HepG2 (cell line): ENCODE measurements at regions not wholly inside any gene's neighbourhood (a gene's known extent, or its start where the extent isn't known, plus 50 kb on each side); places are given as distances from the start of the nearest gene placed in this dataset.

Experiments
- ATAC-seq: fragments of 200-7000 bp; cut with Tn5 transposase; 3 replicates; pipeline ENCODE4 v1.9.1; 2020; ENCODE audit warnings: mild to moderate bottlenecking, moderate library complexity
- BruUV-seq: library from RNA; stranded (reverse); fragments of 400-500 nt; replicated peaks from 2 replicates; lab custom pipeline; 2021; lab: Mats Ljungman, UMichigan
- CTCF ChIA-PET: fragments of 300-600 bp; formaldehyde crosslinking; extraction: SDS; loops from one replicate; lab custom pipeline; 2021; ENCODE audit warnings: low total read pairs, inconsistent platforms, low intra/inter-chr PET ratio; lab: Yijun Ruan, JAX
- POLR2A ChIA-PET: fragments of 350-600 bp; sonication (Branson Sonifier 250); formaldehyde crosslinking; loops from one replicate; lab custom pipeline; 2020; ENCODE audit warnings: antibody characterized with exemption, inconsistent platforms; lab: Yijun Ruan, JAX
- DNase-seq: peaks from one replicate; pipeline ENCODE4 v3.0.0-alpha.2; 2015; ENCODE audit warnings: low spot score
- FAIRE-seq: peaks from 3 replicates; lab custom pipeline; 2011; peaks lifted over from hg19 to GRCh38; lab: Jason Lieb, UNC
- H2AFZ ChIP-seq: one replicate; pipeline ENCODE4 v1.6.1; 2011; ENCODE audit warnings: low read length, inconsistent platforms
- H3K27ac ChIP-seq: fragments of 300-600 bp; 3 replicates; pipeline ENCODE4 v1.8.0; 2011; ENCODE audit warnings: mixed run types, mild to moderate bottlenecking, mixed read lengths, low read length, inconsistent platforms; ENCODE audit not compliant: insufficient read depth; ENCODE audit errors: extremely low read length
- H3K27me3 ChIP-seq, 2 experiments: fragments of 200-600 bp in 1 of 2; 2 replicates in 1 of 2; 3 replicates in 1 of 2; pipeline versions ENCODE4 v1.6.0 to v1.8.0; 2011; ENCODE audit warnings: low read length in 2 of 2, mild to moderate bottlenecking in 2 of 2, moderate library complexity in 2 of 2, inconsistent platforms in 1 of 2; ENCODE audit not compliant: insufficient read depth in 2 of 2, control insufficient read depth in 1 of 2
- H3K36me3 ChIP-seq, 2 experiments: fragments of 200-600 bp in 1 of 2; replicated peaks in 1 of 2; 2 replicates in 1 of 2; 3 replicates in 1 of 2; pipeline versions ENCODE4 v1.5.1 to v1.8.0; 2011; ENCODE audit warnings: low read length in 2 of 2, inconsistent platforms in 1 of 2; ENCODE audit not compliant: insufficient read depth in 2 of 2, control insufficient read depth in 1 of 2
- H3K4me1 ChIP-seq: 2 replicates; pipeline ENCODE4 v1.5.1; 2012; ENCODE audit warnings: low read length, inconsistent platforms; ENCODE audit not compliant: insufficient read depth
- H3K4me2 ChIP-seq: 2 replicates; pipeline ENCODE4 v1.6.0; 2011; ENCODE audit warnings: low read depth, low read length, inconsistent platforms
- H3K4me3 ChIP-seq, 3 experiments: fragments of 200-600 bp in 1 of 3; sonication (generic), shearing (Covaris generic) in 1 of 3; replicated peaks in 1 of 3; 2 replicates each; pipeline ENCODE4 v1.5.1; 2011 to 2016; ENCODE audit warnings: low read length in 3 of 3, inconsistent platforms in 2 of 3, low read depth in 2 of 3, mild to moderate bottlenecking in 2 of 3, control low read depth in 1 of 3, mixed read lengths in 1 of 3; ENCODE audit not compliant: insufficient read depth in 1 of 3
- H3K79me2 ChIP-seq: one replicate; pipeline ENCODE4 v1.6.1; 2011; ENCODE audit warnings: low read length, inconsistent platforms; ENCODE audit not compliant: insufficient read depth
- H3K9ac ChIP-seq: 2 replicates; pipeline ENCODE4 v1.6.0; 2011; ENCODE audit warnings: mild to moderate bottlenecking, low read depth, low read length, inconsistent platforms; ENCODE audit not compliant: insufficient read depth
- H3K9me3 ChIP-seq: 2 replicates; pipeline ENCODE4 v1.5.1; 2012; ENCODE audit warnings: mild to moderate bottlenecking, low read length
- H4K20me1 ChIP-seq: 2 replicates; pipeline ENCODE4 v1.6.0; 2011; ENCODE audit warnings: inconsistent platforms, mild to moderate bottlenecking, low read length, moderate library complexity; ENCODE audit not compliant: insufficient read depth
- ZFP82 ChIP-seq: sonication (generic); formaldehyde crosslinking; IDR thresholded peaks from 2 replicates; pipeline ENCODE4 v1.5.1; 2020; ENCODE audit warnings: mild to moderate bottlenecking, missing genetic modification reagents, borderline replicate concordance
- ZNF260 ChIP-seq: sonication (generic); formaldehyde crosslinking; IDR thresholded peaks from 2 replicates; pipeline ENCODE4 v1.4.0; 2020; ENCODE audit warnings: missing genetic modification reagents, low read depth, mild to moderate bottlenecking, borderline replicate concordance
- ZNF670 ChIP-seq: sonication (generic); formaldehyde crosslinking; IDR thresholded peaks from 2 replicates; pipeline ENCODE4 v1.8.0; 2022; ENCODE audit warnings: mild to moderate bottlenecking, missing genetic modification reagents, borderline replicate concordance
- ZNF746 ChIP-seq: sonication (generic); formaldehyde crosslinking; IDR thresholded peaks from 2 replicates; pipeline ENCODE4 v1.8.0; 2022; ENCODE audit warnings: mild to moderate bottlenecking, missing genetic modification reagents
- WGBS: methylation state at CpG from one replicate; pipeline ENCODE4 v1.1.6; 2017; ENCODE audit warnings: low lambda C conversion rate; 5-methylcytosine and 5-hydroxymethylcytosine counted together
- in situ Hi-C: cut with HindIII; loops from 2 replicates; pipeline ENCODE4 v1.10.0; 2017; ENCODE audit warnings: low pct_unique_long_range_greater_than_20kb; ENCODE audit not compliant: extremely low pct_ligation_motif_present
- intact Hi-C: fragments of 100-400 bp; cut with micrococcal nuclease; formaldehyde crosslinking; loops from one replicate; pipeline ENCODE4 v1.10.0; 2022; ENCODE audit not compliant: unreplicated experiment
- TF ChIP-seq, protein P1 (sequence below), 2 experiments: sonication (generic) in 1 of 2; formaldehyde crosslinking in 1 of 2; IDR thresholded peaks; 2 replicates each; pipeline versions ENCODE4 v1.4.0 to v1.6.1; 2016 to 2020; ENCODE audit warnings: borderline replicate concordance in 1 of 2, low read depth in 1 of 2, mild to moderate bottlenecking in 1 of 2, missing genetic modification reagents in 1 of 2
- TF ChIP-seq, protein P2 (sequence below): fragments of 450-650 bp; IDR thresholded peaks from 2 replicates; pipeline ENCODE4 v1.6.1; 2017; ENCODE audit warnings: mild to moderate bottlenecking
- TF ChIP-seq, protein P3 (sequence below): sonication (generic); formaldehyde crosslinking; IDR thresholded peaks from 2 replicates; pipeline ENCODE4 v1.5.0; 2020; ENCODE audit warnings: missing genetic modification reagents, mild to moderate bottlenecking, borderline replicate concordance

DNA sequence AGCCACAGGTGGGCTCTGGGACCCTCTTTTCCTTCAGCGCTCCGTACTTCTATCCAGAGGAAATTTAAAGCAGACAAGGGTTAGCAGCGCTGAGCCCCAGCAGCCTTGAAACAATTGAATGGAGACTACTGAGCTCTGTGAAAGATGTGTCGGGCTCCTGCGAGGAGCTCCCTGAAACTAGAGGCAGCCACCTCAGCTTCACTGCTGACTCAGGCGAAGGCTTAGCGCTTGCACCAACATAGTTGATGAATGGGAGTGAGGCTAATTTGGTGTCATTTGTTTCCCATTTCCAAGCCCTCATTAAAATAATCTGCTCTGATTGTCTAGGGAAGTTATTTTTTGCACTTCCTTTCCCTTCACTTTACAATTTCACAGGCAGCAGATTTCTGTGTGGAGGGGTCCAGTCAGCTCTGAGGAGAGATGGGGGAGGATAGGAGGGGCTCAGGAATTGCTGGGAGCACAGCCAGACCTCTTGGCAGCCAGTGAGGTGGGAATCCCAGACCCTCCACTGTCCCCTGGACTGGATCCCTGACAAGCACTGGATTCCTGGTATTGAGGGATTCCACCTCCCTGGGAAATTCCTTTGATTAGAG is 398.9 kb upstream of the PLXNA2 start:
- Histone ChIP-seq H3K4me3 (no peak overlapping the region), H3K79me2 (no peaks in the 10 kb centered on the region), H3K9ac (no peak overlapping the region), H4K20me1 (no peaks in the 10 kb centered on the region), H3K27ac (no peak overlapping the region), H3K36me3 (no peaks in the 10 kb centered on the region), H3K4me1 (no peaks in the 10 kb centered on the region), H3K9me3 (no peaks in the 10 kb centered on the region), H3K4me2 (no peak overlapping the region), H2AFZ (no peak overlapping the region), H3K27me3 (no peaks in the 10 kb centered on the region)
- BruUV-seq, result no TSS peak
- in situ Hi-C loops, result loop anchor here (25.0 kb wide), 1 partner anchor 631 kb away; no protein-coding TSS in a partner anchor
- intact Hi-C loops, result no loop called here
- ATAC-seq (no peak), DNase-seq (no peak), FAIRE-seq (no peak)
- POLR2A ChIA-PET, result no interaction called here
- TF ChIP-seq ZNF260 (no peak), ZNF670 (CRISPR knock-in tag) (no peak), ZFP82 (CRISPR knock-in tag) (no peak), ZNF746 (CRISPR knock-in tag) (no peak)
- TF ChIP-seq, protein P1, sequence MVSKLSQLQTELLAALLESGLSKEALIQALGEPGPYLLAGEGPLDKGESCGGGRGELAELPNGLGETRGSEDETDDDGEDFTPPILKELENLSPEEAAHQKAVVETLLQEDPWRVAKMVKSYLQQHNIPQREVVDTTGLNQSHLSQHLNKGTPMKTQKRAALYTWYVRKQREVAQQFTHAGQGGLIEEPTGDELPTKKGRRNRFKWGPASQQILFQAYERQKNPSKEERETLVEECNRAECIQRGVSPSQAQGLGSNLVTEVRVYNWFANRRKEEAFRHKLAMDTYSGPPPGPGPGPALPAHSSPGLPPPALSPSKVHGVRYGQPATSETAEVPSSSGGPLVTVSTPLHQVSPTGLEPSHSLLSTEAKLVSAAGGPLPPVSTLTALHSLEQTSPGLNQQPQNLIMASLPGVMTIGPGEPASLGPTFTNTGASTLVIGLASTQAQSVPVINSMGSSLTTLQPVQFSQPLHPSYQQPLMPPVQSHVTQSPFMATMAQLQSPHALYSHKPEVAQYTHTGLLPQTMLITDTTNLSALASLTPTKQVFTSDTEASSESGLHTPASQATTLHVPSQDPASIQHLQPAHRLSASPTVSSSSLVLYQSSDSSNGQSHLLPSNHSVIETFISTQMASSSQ (IDR thresholded peaks at IDR 0.05; ENCODE audit: low read depth), result no peak
- TF ChIP-seq, protein P1 (CRISPR knock-in tag; IDR thresholded peaks at IDR 0.05; ENCODE audit: borderline replicate concordance), result no peak
- TF ChIP-seq, protein P2, sequence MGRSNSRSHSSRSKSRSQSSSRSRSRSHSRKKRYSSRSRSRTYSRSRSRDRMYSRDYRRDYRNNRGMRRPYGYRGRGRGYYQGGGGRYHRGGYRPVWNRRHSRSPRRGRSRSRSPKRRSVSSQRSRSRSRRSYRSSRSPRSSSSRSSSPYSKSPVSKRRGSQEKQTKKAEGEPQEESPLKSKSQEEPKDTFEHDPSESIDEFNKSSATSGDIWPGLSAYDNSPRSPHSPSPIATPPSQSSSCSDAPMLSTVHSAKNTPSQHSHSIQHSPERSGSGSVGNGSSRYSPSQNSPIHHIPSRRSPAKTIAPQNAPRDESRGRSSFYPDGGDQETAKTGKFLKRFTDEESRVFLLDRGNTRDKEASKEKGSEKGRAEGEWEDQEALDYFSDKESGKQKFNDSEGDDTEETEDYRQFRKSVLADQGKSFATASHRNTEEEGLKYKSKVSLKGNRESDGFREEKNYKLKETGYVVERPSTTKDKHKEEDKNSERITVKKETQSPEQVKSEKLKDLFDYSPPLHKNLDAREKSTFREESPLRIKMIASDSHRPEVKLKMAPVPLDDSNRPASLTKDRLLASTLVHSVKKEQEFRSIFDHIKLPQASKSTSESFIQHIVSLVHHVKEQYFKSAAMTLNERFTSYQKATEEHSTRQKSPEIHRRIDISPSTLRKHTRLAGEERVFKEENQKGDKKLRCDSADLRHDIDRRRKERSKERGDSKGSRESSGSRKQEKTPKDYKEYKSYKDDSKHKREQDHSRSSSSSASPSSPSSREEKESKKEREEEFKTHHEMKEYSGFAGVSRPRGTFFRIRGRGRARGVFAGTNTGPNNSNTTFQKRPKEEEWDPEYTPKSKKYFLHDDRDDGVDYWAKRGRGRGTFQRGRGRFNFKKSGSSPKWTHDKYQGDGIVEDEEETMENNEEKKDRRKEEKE, result no peak
- TF ChIP-seq, protein P3, sequence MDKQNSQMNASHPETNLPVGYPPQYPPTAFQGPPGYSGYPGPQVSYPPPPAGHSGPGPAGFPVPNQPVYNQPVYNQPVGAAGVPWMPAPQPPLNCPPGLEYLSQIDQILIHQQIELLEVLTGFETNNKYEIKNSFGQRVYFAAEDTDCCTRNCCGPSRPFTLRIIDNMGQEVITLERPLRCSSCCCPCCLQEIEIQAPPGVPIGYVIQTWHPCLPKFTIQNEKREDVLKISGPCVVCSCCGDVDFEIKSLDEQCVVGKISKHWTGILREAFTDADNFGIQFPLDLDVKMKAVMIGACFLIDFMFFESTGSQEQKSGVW (CRISPR knock-in tag), result no peak
- WGBS, result 30% methylated on average over 7 of the region's 7 CpGs
- CTCF ChIA-PET, result no interaction called here
